Parathyroid adenoma (tissue), 2 donors: ENCODE measurements at regions not wholly inside any gene's neighbourhood (a gene's known extent, or its start where the extent isn't known, plus 50 kb on each side); places are given as distances from the start of the nearest gene placed in this dataset.

Source experiments
- H2AFZ ChIP-seq: fragments of 300-600 bp; sonication (generic); one replicate; pipeline ENCODE4 v1.7.0; 2017; ENCODE audit warnings: antibody characterized with exemption, mild to moderate bottlenecking
- H3K27ac ChIP-seq: fragments of 300-600 bp; sonication (generic); one replicate; pipeline ENCODE4 v1.7.0; 2017
- H3K27me3 ChIP-seq: fragments of 300-600 bp; sonication (generic); one replicate; pipeline ENCODE4 v1.7.0; 2017; ENCODE audit warnings: low read length; ENCODE audit not compliant: control insufficient read depth, insufficient read depth
- H3K36me3 ChIP-seq: fragments of 300-600 bp; sonication (generic); one replicate; pipeline ENCODE4 v1.7.0; 2017; ENCODE audit warnings: low read length; ENCODE audit not compliant: control insufficient read depth, insufficient read depth
- H3K4me1 ChIP-seq: fragments of 300-600 bp; sonication (generic); one replicate; pipeline ENCODE4 v1.7.0; 2017; ENCODE audit warnings: control low read depth
- H3K4me2 ChIP-seq: fragments of 300-600 bp; sonication (generic); one replicate; pipeline ENCODE4 v1.7.0; 2017; ENCODE audit warnings: low read length
- H3K4me3 ChIP-seq: fragments of 300-600 bp; sonication (generic); one replicate; pipeline ENCODE4 v1.7.0; 2017; ENCODE audit warnings: low read depth, low read length
- H3K79me2 ChIP-seq: fragments of 300-600 bp; sonication (generic); one replicate; pipeline ENCODE4 v1.7.0; 2017; ENCODE audit warnings: control low read depth
- H3K9ac ChIP-seq: fragments of 300-600 bp; sonication (generic); one replicate; pipeline ENCODE4 v1.7.0; 2017; ENCODE audit warnings: mild to moderate bottlenecking
- H3K9me3 ChIP-seq: fragments of 300-600 bp; sonication (generic); one replicate; pipeline ENCODE4 v1.7.0; 2017; ENCODE audit warnings: low read length; ENCODE audit not compliant: control insufficient read depth
- TF ChIP-seq, protein P1 (sequence below): fragments of 300-600 bp; sonication (generic); IDR thresholded peaks from one replicate; pipeline ENCODE4 v1.7.0; 2017; ENCODE audit warnings: antibody characterized with exemption, mild to moderate bottlenecking
- donor health status: primary hyperparathyroidism.

DNA sequence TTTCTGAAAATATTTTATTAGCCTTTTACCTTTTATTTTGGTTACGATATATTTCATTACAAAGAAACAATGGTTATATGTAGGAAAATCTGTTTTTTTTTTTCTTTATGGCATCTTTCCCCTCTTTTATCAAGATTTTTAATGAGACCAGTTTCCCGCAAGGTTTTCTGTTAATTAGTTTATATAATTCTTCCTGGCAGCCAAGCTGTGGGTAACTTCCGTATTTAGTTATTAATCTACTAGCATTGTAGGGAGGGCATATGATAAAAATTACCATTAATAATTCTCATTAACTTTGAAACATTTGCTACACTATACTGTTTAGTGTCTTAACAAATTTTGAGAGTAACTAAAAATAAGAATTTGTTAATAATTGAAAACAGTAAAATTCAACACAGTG, 181.1 kb upstream of the GPRIN3 start:
- Histone ChIP-seq H3K9me3 (no peaks in the 10 kb centered on the region), H3K9ac (no peak overlapping the region), H3K4me3 (no peak overlapping the region), H2AFZ (no peak overlapping the region), H3K27ac (no peak overlapping the region), H3K4me2 (no peak overlapping the region), H3K27me3 (no peaks in the 10 kb centered on the region), H3K79me2 (no peaks in the 10 kb centered on the region), H3K36me3 (no peaks in the 10 kb centered on the region), H3K4me1 (no peaks in the 10 kb centered on the region)
- TF ChIP-seq, protein P1, sequence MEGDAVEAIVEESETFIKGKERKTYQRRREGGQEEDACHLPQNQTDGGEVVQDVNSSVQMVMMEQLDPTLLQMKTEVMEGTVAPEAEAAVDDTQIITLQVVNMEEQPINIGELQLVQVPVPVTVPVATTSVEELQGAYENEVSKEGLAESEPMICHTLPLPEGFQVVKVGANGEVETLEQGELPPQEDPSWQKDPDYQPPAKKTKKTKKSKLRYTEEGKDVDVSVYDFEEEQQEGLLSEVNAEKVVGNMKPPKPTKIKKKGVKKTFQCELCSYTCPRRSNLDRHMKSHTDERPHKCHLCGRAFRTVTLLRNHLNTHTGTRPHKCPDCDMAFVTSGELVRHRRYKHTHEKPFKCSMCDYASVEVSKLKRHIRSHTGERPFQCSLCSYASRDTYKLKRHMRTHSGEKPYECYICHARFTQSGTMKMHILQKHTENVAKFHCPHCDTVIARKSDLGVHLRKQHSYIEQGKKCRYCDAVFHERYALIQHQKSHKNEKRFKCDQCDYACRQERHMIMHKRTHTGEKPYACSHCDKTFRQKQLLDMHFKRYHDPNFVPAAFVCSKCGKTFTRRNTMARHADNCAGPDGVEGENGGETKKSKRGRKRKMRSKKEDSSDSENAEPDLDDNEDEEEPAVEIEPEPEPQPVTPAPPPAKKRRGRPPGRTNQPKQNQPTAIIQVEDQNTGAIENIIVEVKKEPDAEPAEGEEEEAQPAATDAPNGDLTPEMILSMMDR, result no peak

DNA sequence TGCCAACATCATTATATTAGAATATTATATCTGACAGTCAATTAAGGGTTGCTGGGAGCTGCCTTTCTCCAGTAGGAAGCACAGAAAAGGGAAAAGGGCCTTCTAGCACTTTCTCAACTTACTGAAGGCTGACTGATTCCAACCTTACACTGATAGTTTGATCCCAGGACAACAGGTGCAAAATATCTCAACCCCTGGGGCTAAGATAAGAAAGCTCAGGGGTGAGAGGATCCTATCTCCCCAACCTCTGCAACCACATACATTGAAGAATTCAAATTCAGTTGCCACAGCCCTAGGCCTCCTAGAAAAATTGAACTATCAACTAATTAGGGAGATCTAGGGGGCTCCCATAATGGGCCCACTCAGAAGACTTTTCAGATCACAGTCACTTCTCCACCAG, 179.1 kb upstream of the GPRIN3 start:
- no peaks in the 10 kb centered on the region for H3K27me3 ChIP-seq
- H3K27ac ChIP-seq, result no peak overlapping the region
- H3K79me2 ChIP-seq, result no peaks in the 10 kb centered on the region
- H3K4me2 ChIP-seq, result no peak overlapping the region
- H3K9me3 ChIP-seq, result no peaks in the 10 kb centered on the region
- H3K4me1 ChIP-seq, result no peaks in the 10 kb centered on the region
- H3K4me3 ChIP-seq, result no peak overlapping the region
- no peaks in the 10 kb centered on the region for H3K36me3 ChIP-seq
- TF ChIP-seq, protein P1, result no peak
- no peak overlapping the region for H3K9ac ChIP-seq
- no peak overlapping the region for H2AFZ ChIP-seq

DNA sequence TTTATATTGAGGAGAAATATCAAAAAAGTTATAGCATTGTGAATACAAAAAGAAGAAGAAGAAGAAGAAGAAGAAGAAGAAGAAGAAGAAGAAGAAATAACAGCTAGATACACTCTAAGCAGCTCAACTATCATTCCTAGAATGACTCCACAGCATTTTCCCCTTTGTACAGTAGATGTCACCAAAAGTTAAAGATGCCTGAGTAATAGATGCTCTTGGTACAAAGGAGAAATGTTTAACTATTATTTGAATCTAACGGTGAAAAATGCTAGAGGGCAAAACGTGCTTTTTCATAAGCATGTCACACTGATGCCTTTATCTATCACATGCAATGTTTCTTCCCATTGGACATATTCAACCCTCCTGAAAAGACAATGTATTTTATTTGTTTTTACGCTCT, 178.4 kb upstream of the GPRIN3 start:
- H3K4me3 ChIP-seq, result no peak overlapping the region
- H3K4me1 ChIP-seq, result no peaks in the 10 kb centered on the region
- no peak overlapping the region for H3K4me2 ChIP-seq
- no peaks in the 10 kb centered on the region for H3K27me3 ChIP-seq
- TF ChIP-seq, protein P1, result no peak
- no peak overlapping the region for H3K9ac ChIP-seq
- H2AFZ ChIP-seq, result no peak overlapping the region
- H3K27ac ChIP-seq, result no peak overlapping the region
- no peaks in the 10 kb centered on the region for H3K79me2 ChIP-seq
- no peaks in the 10 kb centered on the region for H3K36me3 ChIP-seq
- no peaks in the 10 kb centered on the region for H3K9me3 ChIP-seq

DNA sequence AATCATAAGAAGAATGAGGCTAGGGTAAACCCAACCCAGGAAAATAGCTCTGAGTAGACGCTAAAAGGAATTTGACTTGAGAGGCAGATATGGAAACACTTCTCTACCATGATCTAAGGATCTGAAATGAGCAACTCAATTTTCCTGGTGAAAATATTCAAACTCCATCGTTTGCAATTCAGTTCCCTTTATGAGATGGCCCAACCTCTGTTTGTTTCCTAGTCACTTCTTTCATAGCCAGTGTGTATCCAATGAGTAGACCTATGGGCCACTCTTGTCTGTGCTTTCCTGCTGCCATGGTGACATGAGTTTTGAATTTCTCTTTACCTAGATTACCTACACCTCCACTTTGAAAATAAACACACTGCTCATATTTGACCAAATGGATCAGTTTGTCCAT, 176.2 kb upstream of the GPRIN3 start:
- Histone ChIP-seq H3K27ac (no peak overlapping the region), H3K36me3 (no peaks in the 10 kb centered on the region), H3K79me2 (no peaks in the 10 kb centered on the region), H3K4me3 (no peak overlapping the region), H3K9me3 (no peaks in the 10 kb centered on the region), H3K4me1 (no peaks in the 10 kb centered on the region), H2AFZ (no peak overlapping the region), H3K4me2 (no peak overlapping the region), H3K9ac (no peak overlapping the region), H3K27me3 (no peaks in the 10 kb centered on the region)
- TF ChIP-seq, protein P1, result no peak

DNA sequence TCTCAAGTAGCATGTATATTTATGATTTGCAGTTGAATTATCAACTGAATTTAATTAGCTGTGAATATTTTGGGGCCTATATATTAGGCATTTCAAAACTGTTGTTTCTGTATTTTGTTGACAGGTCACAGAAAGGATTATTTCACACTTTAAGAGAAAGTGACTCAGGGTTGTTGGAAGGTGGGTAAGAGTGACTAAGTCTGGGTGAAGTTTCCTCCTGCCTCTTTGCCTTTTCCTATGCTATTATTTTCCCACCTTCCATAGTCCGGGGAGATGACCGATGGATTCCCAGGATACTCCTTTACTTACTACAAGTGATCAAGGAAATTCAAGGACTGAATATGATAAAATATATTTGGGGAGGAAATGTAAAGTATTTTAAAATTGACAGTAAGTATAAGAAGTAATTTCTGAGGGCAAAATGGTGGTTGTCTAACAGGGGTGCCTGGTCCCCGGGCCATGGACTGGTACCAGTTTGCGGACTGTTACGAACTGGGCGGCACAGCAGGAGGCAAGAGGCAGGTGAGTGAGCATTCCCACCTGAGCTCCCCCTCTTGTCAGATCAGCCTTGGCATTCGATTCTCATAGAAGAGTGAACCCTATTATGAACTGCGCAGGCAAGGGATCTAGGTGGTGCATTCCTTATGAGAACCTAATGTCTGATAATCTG, 175.5 kb upstream of the GPRIN3 start:
- no peak overlapping the region for H3K9ac ChIP-seq
- H3K4me1 ChIP-seq, result no peaks in the 10 kb centered on the region
- H3K79me2 ChIP-seq, result no peaks in the 10 kb centered on the region
- no peak overlapping the region for H2AFZ ChIP-seq
- TF ChIP-seq, protein P1, result no peak
- H3K9me3 ChIP-seq, result no peaks in the 10 kb centered on the region
- no peaks in the 10 kb centered on the region for H3K27me3 ChIP-seq
- no peak overlapping the region for H3K4me3 ChIP-seq
- no peaks in the 10 kb centered on the region for H3K36me3 ChIP-seq
- H3K4me2 ChIP-seq, result no peak overlapping the region
- no peak overlapping the region for H3K27ac ChIP-seq
